Sigmoid colon (tissue), 4 donors: ENCODE measurements at regions not wholly inside any gene's neighbourhood (a gene's known extent, or its start where the extent isn't known, plus 50 kb on each side); places are given as distances from the start of the nearest gene placed in this dataset.

Source experiments
- EP300 ChIP-seq, 4 donors: sonication (generic); formaldehyde crosslinking; IDR thresholded peaks; one replicate each; pipeline ENCODE4 v1.6.1; 2017; ENCODE audit warnings: antibody characterized with exemption in 4 of 4
- POLR2AphosphoS5 ChIP-seq, 4 donors: sonication (generic); formaldehyde crosslinking; IDR thresholded peaks; one replicate each; pipeline ENCODE4 v1.6.1; 2017; ENCODE audit warnings: antibody characterized with exemption in 4 of 4

DNA sequence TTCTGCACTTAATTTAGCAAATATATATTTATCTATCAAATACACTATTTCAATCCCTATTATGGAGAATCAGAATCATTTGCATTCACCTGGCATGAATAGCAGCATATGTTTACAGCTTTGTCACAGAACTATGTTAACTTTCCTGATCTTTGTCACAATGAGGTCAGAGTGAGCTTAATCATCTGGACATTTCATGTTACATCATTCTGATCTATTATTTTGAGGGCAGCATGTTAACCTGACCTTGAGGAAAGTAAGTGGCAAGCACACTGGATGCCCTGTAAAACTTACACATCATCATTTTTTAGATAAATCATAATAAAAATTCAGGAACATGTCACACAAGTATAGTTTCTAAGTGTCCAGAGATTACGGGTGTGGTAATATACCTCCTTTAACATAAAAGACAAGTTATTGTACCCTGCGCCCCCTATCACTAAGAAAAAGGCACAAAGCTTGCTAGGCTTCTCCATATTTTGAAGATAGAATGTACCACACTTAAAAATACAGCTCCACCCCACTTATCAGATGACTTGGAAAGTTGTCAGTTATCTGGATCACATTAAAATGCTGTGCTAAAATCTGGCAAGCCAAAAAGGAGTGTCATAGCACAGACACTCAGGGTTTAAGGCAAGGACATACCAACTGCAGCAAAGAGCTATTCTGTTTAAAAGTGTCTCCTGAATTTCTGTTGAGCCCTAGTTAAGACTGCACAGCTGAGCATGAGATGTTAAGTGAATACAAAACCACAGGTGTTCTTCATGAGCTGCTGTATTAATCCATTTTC lies 182.7 kb upstream of the FAT4 start:
- TF ChIP-seq EP300 (IDR thresholded peaks at IDR 0.05) (no peak), POLR2AphosphoS5 (IDR thresholded peaks at IDR 0.05) (no peak)
